ENCODE measurements at regions not wholly inside any gene's neighbourhood (a gene's known extent, or its start where the extent isn't known, plus 50 kb on each side); places are given as distances from the start of the nearest gene placed in this dataset.

DNA sequence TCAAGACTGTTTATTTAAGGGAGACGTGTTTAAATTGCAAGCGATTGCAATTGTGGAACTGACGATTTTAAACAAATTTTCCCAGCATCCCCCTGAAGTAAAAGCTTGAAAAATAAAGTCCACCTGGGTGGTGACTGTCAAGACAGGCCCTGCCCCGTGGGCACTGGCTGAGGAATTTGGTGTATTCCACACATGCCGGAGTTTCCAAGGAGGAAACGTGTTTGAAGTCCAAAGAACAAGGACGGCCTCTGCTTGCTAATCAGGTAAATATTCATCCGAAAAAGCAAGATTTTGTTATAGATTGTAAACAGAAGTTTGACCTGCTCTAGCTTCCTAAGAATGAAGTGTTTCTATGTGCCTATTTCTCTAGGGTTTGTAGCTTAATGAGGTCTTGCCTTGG lies 505.1 kb downstream of the QKI start:
- WGBS, 2 donors, result 70% methylated on average over 8 of the region's 8 CpGs
- Histone ChIP-seq H3K36me3 (no peaks in the 10 kb centered on the region), H3K9me3 (no peaks in the 10 kb centered on the region), H3K27me3 (no peaks in the 10 kb centered on the region), H3K4me1 (no peaks in the 10 kb centered on the region), H3K27ac (no peak overlapping the region), H3K4me3 (no peak overlapping the region)
- DNase-seq (ENCODE audit: low spot score in 2 of 2), result no peak
- TF ChIP-seq CTCF (IDR thresholded peaks at IDR 0.05), result no peak
- TF ChIP-seq POLR2A (IDR thresholded peaks at IDR 0.05), result no peak
- no peak for TF ChIP-seq EP300 (IDR thresholded peaks at IDR 0.05)

DNA sequence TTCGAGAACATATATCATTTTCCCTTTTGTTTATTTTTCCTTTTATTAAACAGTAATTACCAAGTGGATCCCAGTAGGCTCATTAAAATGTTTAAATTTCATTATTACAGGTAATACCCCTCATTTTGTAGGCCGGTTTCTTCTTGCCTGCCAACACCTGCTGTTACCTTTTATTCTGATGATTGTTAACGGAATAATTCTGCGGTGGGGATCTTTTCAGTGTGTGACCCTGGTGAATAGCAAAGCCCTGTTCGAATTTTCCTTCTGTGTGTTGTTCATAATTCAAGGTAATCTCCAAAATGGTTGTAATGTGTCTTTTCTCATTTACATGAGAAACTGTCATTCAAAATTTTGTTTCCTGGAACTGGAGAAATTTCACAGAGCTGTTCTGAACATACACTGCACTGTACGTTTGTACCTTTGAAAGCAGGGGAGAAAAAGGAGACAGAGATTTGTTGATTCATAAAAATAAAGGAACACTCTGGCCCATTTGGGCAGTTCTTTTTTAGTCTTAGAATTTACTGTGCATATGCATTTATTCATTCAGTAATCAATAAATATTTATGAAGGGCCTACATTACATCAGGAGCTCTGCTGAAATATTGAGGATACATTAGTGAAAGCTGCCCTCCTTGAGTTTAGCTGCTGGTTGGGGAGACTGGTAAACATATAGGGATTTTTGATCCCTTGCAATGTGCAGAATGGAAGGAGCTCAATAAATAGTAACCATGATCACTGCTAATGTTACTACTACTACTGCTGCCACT lies 502.0 kb downstream of the QKI start:
- Histone ChIP-seq H3K27ac (no peak overlapping the region), H3K27me3 (no peaks in the 10 kb centered on the region), H3K4me1 (no peaks in the 10 kb centered on the region), H3K36me3 (no peaks in the 10 kb centered on the region), H3K4me3 (no peak overlapping the region), H3K9me3 (no peaks in the 10 kb centered on the region)
- WGBS, 2 donors, result 90 to 93% methylated on average over 6 of the region's 6 CpGs
- DNase-seq (ENCODE audit: low spot score in 2 of 2), result no peak
- TF ChIP-seq POLR2A (IDR thresholded peaks at IDR 0.05) (no peak), CTCF (IDR thresholded peaks at IDR 0.05) (no peak), EP300 (IDR thresholded peaks at IDR 0.05) (no peak)

- Histone ChIP-seq H3K36me3 (no peaks in the 10 kb centered on the region), H3K27me3 (no peaks in the 10 kb centered on the region), H3K9me3 (no peaks in the 10 kb centered on the region), H3K4me1 (no peaks in the 10 kb centered on the region), H3K4me3 (no peak overlapping the region), H3K27ac (no peak overlapping the region)
- TF ChIP-seq POLR2A (IDR thresholded peaks at IDR 0.05), result no peak
- no peak for TF ChIP-seq CTCF (IDR thresholded peaks at IDR 0.05)
- TF ChIP-seq EP300 (IDR thresholded peaks at IDR 0.05), result no peak
- no peak for DNase-seq (ENCODE audit: low spot score in 2 of 2)
- 90 to 91% methylated on average over 8 of the region's 8 CpGs for WGBS, 2 donors
Observed at GRCh38 chr6:163915131-163915530, 500.6 kb downstream of the QKI start.

DNA sequence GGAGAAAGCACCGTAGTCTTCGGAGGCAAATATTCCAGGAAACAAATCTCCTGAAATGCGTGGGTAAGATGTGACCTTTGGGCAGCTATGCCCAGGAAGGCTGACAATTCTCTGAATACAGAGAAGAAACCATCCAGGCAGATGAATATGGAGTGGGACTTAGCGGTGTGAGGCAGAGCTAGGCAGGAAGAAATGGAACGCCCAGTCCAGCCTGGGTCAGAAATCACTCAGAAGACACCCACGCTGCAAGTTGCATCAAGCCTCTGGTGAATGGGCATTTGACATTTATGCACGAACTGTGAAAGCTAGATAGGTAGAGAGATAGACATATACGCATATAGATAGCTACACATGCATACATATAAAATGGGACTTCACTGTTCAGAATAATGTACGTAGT lies 498.5 kb downstream of the QKI start:
- no peak for TF ChIP-seq EP300 (IDR thresholded peaks at IDR 0.05)
- no peak for TF ChIP-seq POLR2A (IDR thresholded peaks at IDR 0.05)
- TF ChIP-seq CTCF (IDR thresholded peaks at IDR 0.05), result no peak
- no peaks in the 10 kb centered on the region for H3K9me3 ChIP-seq
- H3K27ac ChIP-seq, result no peak overlapping the region
- H3K27me3 ChIP-seq, result no peaks in the 10 kb centered on the region
- no peaks in the 10 kb centered on the region for H3K4me1 ChIP-seq
- 83 to 87% methylated on average over 9 of the region's 9 CpGs for WGBS, 2 donors
- H3K4me3 ChIP-seq, result no peak overlapping the region
- no peaks in the 10 kb centered on the region for H3K36me3 ChIP-seq
- DNase-seq (ENCODE audit: low spot score in 2 of 2), result no peak

- no peak for DNase-seq (ENCODE audit: low spot score in 2 of 2)
- Histone ChIP-seq H3K9me3 (no peaks in the 10 kb centered on the region), H3K27me3 (no peaks in the 10 kb centered on the region), H3K27ac (no peak overlapping the region), H3K36me3 (no peaks in the 10 kb centered on the region), H3K4me1 (no peaks in the 10 kb centered on the region), H3K4me3 (no peak overlapping the region)
- WGBS, 2 donors, result 89 to 90% methylated on average over 8 of the region's 8 CpGs
- no peak for TF ChIP-seq EP300 (IDR thresholded peaks at IDR 0.05)
- TF ChIP-seq POLR2A (IDR thresholded peaks at IDR 0.05), result no peak
- no peak for TF ChIP-seq CTCF (IDR thresholded peaks at IDR 0.05)
Observed at GRCh38 chr6:163906006-163906710, 491.6 kb downstream of the QKI start.

Data from tibial nerve (tissue), 4 donors.